Eye (tissue), 1 donor: ENCODE measurements at regions not wholly inside any gene's neighbourhood (a gene's known extent, or its start where the extent isn't known, plus 50 kb on each side); places are given as distances from the start of the nearest gene placed in this dataset.

Source experiments
- DNase-seq: peaks from one replicate; pipeline ENCODE4 v3.0.0-alpha.2; 2015

DNA sequence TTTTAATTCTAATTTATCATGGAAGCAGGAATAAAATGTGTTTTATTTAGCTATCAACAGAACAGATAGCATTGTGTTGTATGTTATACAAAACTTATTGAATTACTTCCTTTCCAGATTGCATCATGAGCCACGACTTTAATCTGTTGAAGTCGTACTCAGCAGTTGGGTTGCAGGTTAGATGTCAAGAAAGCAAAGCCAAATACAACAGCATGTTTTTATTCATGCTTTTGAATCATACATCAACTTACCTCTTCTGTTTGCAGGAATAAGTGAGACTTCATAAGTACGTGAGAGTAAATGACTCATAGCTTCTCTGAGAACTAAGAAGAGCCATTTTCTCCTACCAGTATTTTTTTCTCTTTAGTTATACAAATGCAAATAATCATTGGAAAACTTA lies 110.8 kb upstream of the ADGRL4 start:
- no peak for DNase-seq

GRCh38 chr1:79113836-79114235 lies 107.3 kb upstream of the ADGRL4 start:
- DNase-seq: no peak

- DNase-seq: no peak
Measured at GRCh38 chr1:79110749-79111148, 104.2 kb upstream of the ADGRL4 start.

DNA sequence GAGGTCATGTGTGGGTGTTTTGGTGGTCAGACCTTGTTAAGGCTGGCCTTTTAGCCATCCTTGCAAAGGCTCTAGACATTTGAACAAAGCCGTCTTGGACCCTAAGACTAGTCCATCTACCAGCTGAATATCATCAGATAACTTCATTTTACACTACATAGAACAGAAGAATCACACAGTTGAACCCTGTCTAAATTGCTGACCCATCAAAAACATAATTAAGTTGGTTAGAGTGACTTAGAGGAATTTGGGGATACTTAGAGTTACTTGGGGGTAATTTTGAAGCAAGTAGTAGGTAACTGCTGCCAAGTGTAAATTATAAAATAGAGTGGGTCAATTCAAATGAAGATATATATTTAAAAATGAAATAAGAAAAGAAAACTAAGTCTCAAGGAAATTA lies 102.9 kb upstream of the ADGRL4 start:
- DNase-seq: no peak

DNA sequence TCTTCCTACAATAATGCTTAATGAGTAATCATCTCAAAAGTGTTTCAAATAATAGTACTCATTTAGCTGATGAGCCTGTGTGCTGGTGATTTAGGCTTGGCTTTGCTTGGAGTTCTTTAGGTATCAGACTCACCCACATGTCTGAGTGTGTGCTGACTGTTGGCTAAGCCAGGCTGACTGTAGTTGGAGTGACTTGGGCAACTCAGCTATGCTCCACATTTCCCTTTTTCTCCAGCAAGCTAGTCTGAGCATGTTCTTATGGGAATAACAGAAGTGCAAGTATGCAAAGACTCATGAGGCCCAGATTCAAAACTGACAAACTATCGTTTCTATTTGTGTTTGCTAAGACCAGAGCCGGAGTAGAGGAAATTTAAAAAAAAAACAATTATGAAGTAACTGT lies 99.0 kb upstream of the ADGRL4 start:
- no peak for DNase-seq

- DNase-seq: no peak
Measured at GRCh38 chr1:79104617-79105016, 98.1 kb upstream of the ADGRL4 start.

DNA sequence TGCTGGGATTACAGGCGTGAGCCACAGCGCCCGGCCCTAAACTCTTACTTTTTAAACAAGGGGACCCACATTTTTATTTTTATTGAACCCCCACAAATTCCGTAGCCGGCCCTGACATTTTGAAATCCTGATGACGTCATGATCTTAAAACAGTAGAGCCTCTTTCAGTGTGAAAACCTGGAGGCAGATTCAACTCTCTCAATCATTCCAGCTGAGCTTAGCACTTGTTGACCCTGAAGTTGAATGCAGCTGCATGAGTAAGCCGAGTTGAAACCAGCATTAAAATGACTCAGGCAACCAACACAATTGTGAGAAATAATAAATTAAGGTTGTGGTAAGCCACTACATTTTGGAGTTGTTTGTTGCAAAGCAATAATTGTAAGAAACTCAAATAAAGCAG lies 93.9 kb upstream of the ADGRL4 start:
- no peak for DNase-seq

DNA sequence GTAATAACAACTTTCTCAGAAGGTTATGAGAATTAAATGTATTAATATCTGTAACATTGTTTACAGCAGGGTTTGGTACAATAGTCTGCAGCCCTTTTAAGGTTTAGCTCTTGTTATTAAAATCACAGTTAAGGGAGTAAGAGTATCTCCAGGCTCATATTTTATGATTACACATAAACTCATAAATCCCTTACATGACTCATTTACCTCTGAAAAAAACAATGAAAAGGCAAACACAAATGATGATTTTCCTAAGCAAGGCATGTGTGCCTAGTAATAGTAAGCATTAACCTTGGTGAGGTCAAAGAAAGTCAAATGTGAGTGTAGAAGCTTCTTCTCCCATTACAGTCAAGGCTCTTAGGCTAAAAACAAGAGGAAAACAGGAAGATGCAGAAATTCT lies 84.5 kb upstream of the ADGRL4 start:
- DNase-seq: no peak

GRCh38 chr1:79089946-79090345 lies 83.4 kb upstream of the ADGRL4 start:
- DNase-seq: no peak

DNA sequence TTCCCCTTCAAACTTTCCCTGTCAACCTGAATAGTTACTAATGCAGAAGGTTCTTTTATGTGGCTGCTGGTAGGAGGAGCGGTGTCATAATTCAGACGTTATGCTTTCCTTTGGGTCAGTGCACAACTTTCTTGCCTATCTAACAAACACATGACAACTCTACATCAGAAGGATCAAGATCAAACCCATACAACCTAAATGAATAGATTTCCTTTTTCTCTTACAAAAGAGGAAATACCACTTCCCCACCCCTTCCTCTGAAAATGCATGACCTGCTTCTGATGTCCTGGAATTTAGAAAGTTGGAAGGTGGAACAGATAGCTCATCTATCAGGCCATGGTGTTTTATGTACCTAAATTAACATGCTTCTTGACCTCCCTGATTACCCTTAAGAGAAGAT lies 75.7 kb upstream of the ADGRL4 start:
- DNase-seq: no peak

DNA sequence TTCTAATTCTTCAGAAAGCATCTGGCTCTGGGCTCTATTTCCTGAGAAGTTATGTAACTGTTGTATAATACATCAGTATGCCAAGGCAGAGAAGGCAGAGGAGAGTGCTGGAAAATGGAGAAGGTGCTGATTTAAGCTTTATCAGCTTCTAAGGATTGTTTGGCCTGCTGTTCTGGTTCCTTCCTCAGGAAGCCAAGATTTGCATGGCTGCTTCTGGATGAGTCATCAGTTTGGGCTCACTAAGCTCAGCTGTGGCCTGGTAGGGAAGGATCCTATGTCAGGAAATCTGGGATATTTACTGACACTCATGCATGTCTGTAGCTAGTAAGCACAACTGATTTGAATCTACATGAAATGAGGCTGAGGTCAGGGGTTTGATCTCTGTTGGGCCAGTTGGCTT lies 73.2 kb upstream of the ADGRL4 start:
- peak; percentile 1 for DNase-seq

GRCh38 chr1:79074975-79075374 lies 68.4 kb upstream of the ADGRL4 start:
- DNase-seq: no peak

- no peak for DNase-seq
Measured at GRCh38 chr1:79069828-79070227, 63.3 kb upstream of the ADGRL4 start.

DNA sequence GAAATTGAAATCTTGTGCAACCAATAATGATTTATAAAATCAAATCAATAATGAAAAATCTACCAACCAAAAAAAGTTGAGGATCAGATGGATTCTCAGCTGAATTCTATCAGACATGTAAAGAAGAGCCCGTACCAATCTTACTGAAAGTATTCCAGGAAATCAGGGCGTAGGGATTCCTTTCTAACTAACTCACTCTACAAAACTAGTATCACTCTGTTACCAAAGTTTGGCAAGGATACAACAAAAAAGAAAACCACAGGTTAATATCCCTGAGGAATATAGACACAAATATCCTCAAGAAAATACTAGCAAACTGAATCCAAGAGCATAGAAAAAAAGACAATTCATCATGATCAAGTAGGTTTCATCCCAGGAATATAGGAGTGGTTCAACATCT lies 52.8 kb upstream of the ADGRL4 start:
- DNase-seq: no peak
